SK-N-SH treated with all-trans-retinoic acid at 6 μM for 48 hours (cell line): ENCODE measurements at regions not wholly inside any gene's neighbourhood (a gene's known extent, or its start where the extent isn't known, plus 50 kb on each side); places are given as distances from the start of the nearest gene placed in this dataset.

Experiments
- ATAC-seq: fragments of 200-7000 bp; cut with Tn5 transposase; 3 replicates; pipeline ENCODE4 v1.9.1; 2020; ENCODE audit warnings: mild to moderate bottlenecking, moderate library complexity
- ARNTL ChIP-seq: fragments of 450-650 bp; formaldehyde crosslinking; IDR thresholded peaks from 2 replicates; pipeline ENCODE4 v1.5.0; 2020; ENCODE audit warnings: low read depth, mild to moderate bottlenecking, moderate library complexity, borderline replicate concordance
- BACH2 ChIP-seq: fragments of 250-450 bp; sonication (Bioruptor Pico); IDR thresholded peaks from 2 replicates; pipeline ENCODE4 v1.9.0; 2021; ENCODE audit warnings: mild to moderate bottlenecking, borderline replicate concordance
- CSDC2 ChIP-seq: fragments of 250-450 bp; sonication (Bioruptor Pico); IDR thresholded peaks from 2 replicates; pipeline ENCODE4 v1.5.0; 2020; ENCODE audit warnings: mild to moderate bottlenecking, moderate library complexity
- CSRNP3 ChIP-seq: fragments of 250-450 bp; sonication (Bioruptor Pico); IDR thresholded peaks from 2 replicates; pipeline ENCODE4 v1.5.1; 2021; ENCODE audit warnings: mild to moderate bottlenecking, moderate library complexity
- ESRRG ChIP-seq: fragments of 250-450 bp; sonication (Bioruptor Pico); IDR thresholded peaks from 2 replicates; pipeline ENCODE4 v1.6.1; 2021; ENCODE audit warnings: mild to moderate bottlenecking
- ISL1 ChIP-seq: fragments of 250-450 bp; sonication (Bioruptor Pico); IDR thresholded peaks from 2 replicates; pipeline ENCODE4 v2.1.2; 2022; ENCODE audit warnings: mild to moderate bottlenecking, moderate library complexity
- PPARA ChIP-seq: fragments of 250-450 bp; sonication (Bioruptor Pico); IDR thresholded peaks from 2 replicates; pipeline ENCODE4 v1.5.0; 2020; ENCODE audit warnings: mild to moderate bottlenecking, borderline replicate concordance
- RARB ChIP-seq: fragments of 250-450 bp; sonication (Bioruptor Pico); IDR thresholded peaks from 2 replicates; pipeline ENCODE4 v1.8.0; 2021; ENCODE audit warnings: mild to moderate bottlenecking, moderate library complexity
- SNAI2 ChIP-seq: fragments of 250-450 bp; sonication (Bioruptor Pico); IDR thresholded peaks from 2 replicates; pipeline ENCODE4 v1.5.0; 2020; ENCODE audit warnings: mild to moderate bottlenecking, moderate library complexity
- TCF4 ChIP-seq: fragments of 250-450 bp; sonication (Bioruptor Pico); IDR thresholded peaks from 2 replicates; pipeline ENCODE4 v1.8.0; 2021; ENCODE audit warnings: mild to moderate bottlenecking, moderate library complexity, borderline replicate concordance
- TOX ChIP-seq: fragments of 250-450 bp; sonication (Bioruptor Pico); IDR thresholded peaks from 2 replicates; pipeline ENCODE4 v1.8.0; 2021; ENCODE audit warnings: mild to moderate bottlenecking, moderate library complexity, borderline replicate concordance
- TSHZ2 ChIP-seq: fragments of 250-450 bp; sonication (Bioruptor Pico); IDR thresholded peaks from 2 replicates; pipeline ENCODE4 v1.5.0; 2020; ENCODE audit warnings: mild to moderate bottlenecking, moderate library complexity
- ZC3H10 ChIP-seq: fragments of 250-450 bp; sonication (Bioruptor Pico); IDR thresholded peaks from 2 replicates; pipeline ENCODE4 v1.5.1; 2021; ENCODE audit warnings: mild to moderate bottlenecking, moderate library complexity
- ZFP3 ChIP-seq: fragments of 250-450 bp; sonication (Bioruptor Pico); IDR thresholded peaks from 2 replicates; pipeline ENCODE4 v1.5.0; 2020; ENCODE audit warnings: mild to moderate bottlenecking, moderate library complexity
- ZFP30 ChIP-seq: fragments of 450-650 bp; formaldehyde crosslinking; IDR thresholded peaks from 2 replicates; pipeline ENCODE4 v1.5.0; 2022; ENCODE audit warnings: mild to moderate bottlenecking, moderate library complexity
- ZNF565 ChIP-seq: fragments of 450-650 bp; formaldehyde crosslinking; conservative IDR thresholded peaks from 2 replicates; pipeline ENCODE4 v1.5.0; 2020; ENCODE audit warnings: low read depth, mild to moderate bottlenecking, moderate library complexity
- ZNF70 ChIP-seq: fragments of 450-650 bp; formaldehyde crosslinking; IDR thresholded peaks from 2 replicates; pipeline ENCODE4 v1.5.0; 2020; ENCODE audit warnings: mild to moderate bottlenecking, moderate library complexity
- ZNF8 ChIP-seq: fragments of 450-650 bp; formaldehyde crosslinking; IDR thresholded peaks from 2 replicates; pipeline ENCODE4 v1.5.0; 2020; ENCODE audit warnings: mild to moderate bottlenecking, moderate library complexity
- TF ChIP-seq, protein P1 (sequence below): fragments of 250-450 bp; sonication (Bioruptor Pico); IDR thresholded peaks from 2 replicates; pipeline ENCODE4 v1.8.0; 2021; ENCODE audit warnings: low read depth, mild to moderate bottlenecking, moderate library complexity, borderline replicate concordance
- TF ChIP-seq, protein P2 (sequence below): fragments of 250-450 bp; sonication (Bioruptor Pico); IDR thresholded peaks from 2 replicates; pipeline ENCODE4 v1.5.1; 2020; ENCODE audit warnings: low read depth, mild to moderate bottlenecking, moderate library complexity
- TF ChIP-seq, protein P3 (sequence below): fragments of 250-450 bp; sonication (Bioruptor Pico); IDR thresholded peaks from 2 replicates; pipeline ENCODE4 v1.8.0; 2020; ENCODE audit warnings: mild to moderate bottlenecking, moderate library complexity, borderline replicate concordance

GRCh38 chr12:87812681-87813080, 216.5 kb downstream of the C12orf50 start:
- no peak for ATAC-seq
- TF ChIP-seq ZNF8 (CRISPR knock-in tag) (no peak), RARB (CRISPR knock-in tag) (no peak), TSHZ2 (CRISPR knock-in tag) (no peak), PPARA (CRISPR knock-in tag) (no peak), CSRNP3 (CRISPR knock-in tag) (no peak), TOX (CRISPR knock-in tag) (no peak), ESRRG (no peak), TCF4 (CRISPR knock-in tag) (no peak), SNAI2 (CRISPR knock-in tag) (no peak)
- TF ChIP-seq, protein P1, sequence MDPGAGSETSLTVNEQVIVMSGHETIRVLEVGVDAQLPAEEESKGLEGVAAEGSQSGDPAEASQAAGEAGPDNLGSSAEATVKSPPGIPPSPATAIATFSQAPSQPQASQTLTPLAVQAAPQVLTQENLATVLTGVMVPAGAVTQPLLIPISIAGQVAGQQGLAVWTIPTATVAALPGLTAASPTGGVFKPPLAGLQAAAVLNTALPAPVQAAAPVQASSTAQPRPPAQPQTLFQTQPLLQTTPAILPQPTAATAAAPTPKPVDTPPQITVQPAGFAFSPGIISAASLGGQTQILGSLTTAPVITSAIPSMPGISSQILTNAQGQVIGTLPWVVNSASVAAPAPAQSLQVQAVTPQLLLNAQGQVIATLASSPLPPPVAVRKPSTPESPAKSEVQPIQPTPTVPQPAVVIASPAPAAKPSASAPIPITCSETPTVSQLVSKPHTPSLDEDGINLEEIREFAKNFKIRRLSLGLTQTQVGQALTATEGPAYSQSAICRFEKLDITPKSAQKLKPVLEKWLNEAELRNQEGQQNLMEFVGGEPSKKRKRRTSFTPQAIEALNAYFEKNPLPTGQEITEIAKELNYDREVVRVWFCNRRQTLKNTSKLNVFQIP (CRISPR knock-in tag), result no peak
- TF ChIP-seq, protein P2, sequence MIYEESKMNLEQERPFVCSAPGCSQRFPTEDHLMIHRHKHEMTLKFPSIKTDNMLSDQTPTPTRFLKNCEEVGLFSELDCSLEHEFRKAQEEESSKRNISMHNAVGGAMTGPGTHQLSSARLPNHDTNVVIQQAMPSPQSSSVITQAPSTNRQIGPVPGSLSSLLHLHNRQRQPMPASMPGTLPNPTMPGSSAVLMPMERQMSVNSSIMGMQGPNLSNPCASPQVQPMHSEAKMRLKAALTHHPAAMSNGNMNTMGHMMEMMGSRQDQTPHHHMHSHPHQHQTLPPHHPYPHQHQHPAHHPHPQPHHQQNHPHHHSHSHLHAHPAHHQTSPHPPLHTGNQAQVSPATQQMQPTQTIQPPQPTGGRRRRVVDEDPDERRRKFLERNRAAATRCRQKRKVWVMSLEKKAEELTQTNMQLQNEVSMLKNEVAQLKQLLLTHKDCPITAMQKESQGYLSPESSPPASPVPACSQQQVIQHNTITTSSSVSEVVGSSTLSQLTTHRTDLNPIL (CRISPR knock-in tag), result no peak
- TF ChIP-seq, protein P3, sequence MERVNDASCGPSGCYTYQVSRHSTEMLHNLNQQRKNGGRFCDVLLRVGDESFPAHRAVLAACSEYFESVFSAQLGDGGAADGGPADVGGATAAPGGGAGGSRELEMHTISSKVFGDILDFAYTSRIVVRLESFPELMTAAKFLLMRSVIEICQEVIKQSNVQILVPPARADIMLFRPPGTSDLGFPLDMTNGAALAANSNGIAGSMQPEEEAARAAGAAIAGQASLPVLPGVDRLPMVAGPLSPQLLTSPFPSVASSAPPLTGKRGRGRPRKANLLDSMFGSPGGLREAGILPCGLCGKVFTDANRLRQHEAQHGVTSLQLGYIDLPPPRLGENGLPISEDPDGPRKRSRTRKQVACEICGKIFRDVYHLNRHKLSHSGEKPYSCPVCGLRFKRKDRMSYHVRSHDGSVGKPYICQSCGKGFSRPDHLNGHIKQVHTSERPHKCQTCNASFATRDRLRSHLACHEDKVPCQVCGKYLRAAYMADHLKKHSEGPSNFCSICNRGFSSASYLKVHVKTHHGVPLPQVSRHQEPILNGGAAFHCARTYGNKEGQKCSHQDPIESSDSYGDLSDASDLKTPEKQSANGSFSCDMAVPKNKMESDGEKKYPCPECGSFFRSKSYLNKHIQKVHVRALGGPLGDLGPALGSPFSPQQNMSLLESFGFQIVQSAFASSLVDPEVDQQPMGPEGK (CRISPR knock-in tag), result no peak

- no peak for ATAC-seq
- TF ChIP-seq ZC3H10 (CRISPR knock-in tag) (no peak), ISL1 (CRISPR knock-in tag) (no peak), ZNF70 (no peak), TSHZ2 (CRISPR knock-in tag) (no peak), BACH2 (no peak), ZFP30 (CRISPR knock-in tag) (no peak), TCF4 (CRISPR knock-in tag) (no peak), ESRRG (no peak), SNAI2 (CRISPR knock-in tag) (no peak), TOX (CRISPR knock-in tag) (no peak), ZNF565 (CRISPR knock-in tag) (no peak), ZNF8 (CRISPR knock-in tag) (no peak), PPARA (CRISPR knock-in tag) (no peak), ARNTL (no peak), CSRNP3 (CRISPR knock-in tag) (no peak), ZFP3 (CRISPR knock-in tag) (no peak), CSDC2 (CRISPR knock-in tag) (no peak)
- TF ChIP-seq, protein P1 (CRISPR knock-in tag), result no peak
- TF ChIP-seq, protein P2 (CRISPR knock-in tag), result no peak
Observed at GRCh38 chr12:87812030-87812429, 217.2 kb downstream of the C12orf50 start.
